GM19397 (cell line): ENCODE measurements at regions not wholly inside any gene's neighbourhood (a gene's known extent, or its start where the extent isn't known, plus 50 kb on each side); places are given as distances from the start of the nearest gene placed in this dataset.

Experiments used
- ATAC-seq: cut with Tn5 transposase; IDR thresholded peaks from one replicate; pipeline ENCODE4 v1.9.1; 2021; ENCODE audit warnings: mild to moderate bottlenecking, moderate library complexity; ENCODE audit not compliant: unreplicated experiment

GRCh38 chr15:62985768-62986167, 56.8 kb upstream of the TPM1 start:
- no peak for ATAC-seq

- no peak for ATAC-seq
Observed at GRCh38 chr15:62986948-62987347, 55.6 kb upstream of the TPM1 start.

- ATAC-seq: no peak
Observed at GRCh38 chr15:62988701-62989100, 53.8 kb upstream of the TPM1 start.

- ATAC-seq: no peak
Observed at GRCh38 chr15:62989366-62990055, 53.0 kb upstream of the TPM1 start.

GRCh38 chr15:62991698-62992097, 50.8 kb upstream of the TPM1 start:
- ATAC-seq: no peak

- no peak for ATAC-seq
Observed at GRCh38 chr15:62992302-62992701, 50.2 kb upstream of the TPM1 start.
